HL-60 (cell line): ENCODE measurements at regions not wholly inside any gene's neighbourhood (a gene's known extent, or its start where the extent isn't known, plus 50 kb on each side); places are given as distances from the start of the nearest gene placed in this dataset.

Experiments
- DNase-seq, 2 experiments: peaks; one replicate each; pipeline ENCODE4 v3.0.0-alpha.2; 2010 to 2020; ENCODE audit warnings: low read depth in 1 of 2, low spot score in 1 of 2
- H3K27ac ChIP-seq: fragments of 250-450 bp; sonication (Bioruptor Pico); replicated peaks from 2 replicates; pipeline ENCODE4 v1.5.1; 2020; ENCODE audit warnings: mild to moderate bottlenecking, moderate library complexity
- H3K27me3 ChIP-seq: fragments of 250-450 bp; sonication (Bioruptor Pico); 2 replicates; pipeline ENCODE4 v1.5.1; 2021; ENCODE audit warnings: mild to moderate bottlenecking, moderate library complexity; ENCODE audit not compliant: insufficient read depth, poor library complexity, severe bottlenecking
- H3K4me3 ChIP-seq: replicated peaks from 2 replicates; pipeline ENCODE4 v1.5.1; 2011; ENCODE audit warnings: mild to moderate bottlenecking, control low read depth, low read length; ENCODE audit not compliant: insufficient read depth
- GABPA ChIP-seq: IDR thresholded peaks from 2 replicates; pipeline ENCODE4 v1.6.1; 2012; ENCODE audit warnings: low read depth
- POLR2AphosphoS5 ChIP-seq: IDR thresholded peaks from 2 replicates; pipeline ENCODE4 v1.6.1; 2012; ENCODE audit warnings: low read depth
- SPI1 ChIP-seq: IDR thresholded peaks from 2 replicates; pipeline ENCODE4 v1.6.1; 2012; ENCODE audit warnings: low read depth, mild to moderate bottlenecking, borderline replicate concordance
- TF ChIP-seq, protein P1 (sequence below): IDR thresholded peaks from one replicate; pipeline ENCODE4 v1.5.1; 2011; ENCODE audit warnings: low read length, control low read depth, inconsistent platforms; ENCODE audit not compliant: insufficient read depth
- TF ChIP-seq, protein P2 (sequence below): IDR thresholded peaks from 2 replicates; pipeline ENCODE4 v1.6.1; 2012; ENCODE audit warnings: low read depth; ENCODE audit not compliant: insufficient replicate concordance

DNA sequence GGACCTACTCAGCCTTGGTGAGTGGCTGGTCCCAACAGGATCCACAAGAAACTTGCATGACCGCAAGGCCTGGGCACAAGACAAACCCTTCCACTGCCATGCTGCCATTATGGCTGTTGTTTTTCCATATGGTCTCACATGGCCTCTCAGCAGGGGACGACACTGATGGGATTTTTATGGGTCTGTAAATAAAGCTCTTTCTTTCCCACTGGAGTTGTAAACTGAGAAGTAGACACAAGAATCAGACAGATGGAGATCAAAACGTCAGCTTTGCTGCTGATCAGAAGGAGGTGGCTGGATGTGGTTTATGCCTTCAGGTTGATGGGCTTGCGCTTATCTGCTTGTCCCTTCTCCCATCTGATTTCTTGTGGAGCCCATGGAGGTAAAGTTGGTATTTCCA is 138.1 kb upstream of the KCNJ6 start:
- TF ChIP-seq, protein P1, sequence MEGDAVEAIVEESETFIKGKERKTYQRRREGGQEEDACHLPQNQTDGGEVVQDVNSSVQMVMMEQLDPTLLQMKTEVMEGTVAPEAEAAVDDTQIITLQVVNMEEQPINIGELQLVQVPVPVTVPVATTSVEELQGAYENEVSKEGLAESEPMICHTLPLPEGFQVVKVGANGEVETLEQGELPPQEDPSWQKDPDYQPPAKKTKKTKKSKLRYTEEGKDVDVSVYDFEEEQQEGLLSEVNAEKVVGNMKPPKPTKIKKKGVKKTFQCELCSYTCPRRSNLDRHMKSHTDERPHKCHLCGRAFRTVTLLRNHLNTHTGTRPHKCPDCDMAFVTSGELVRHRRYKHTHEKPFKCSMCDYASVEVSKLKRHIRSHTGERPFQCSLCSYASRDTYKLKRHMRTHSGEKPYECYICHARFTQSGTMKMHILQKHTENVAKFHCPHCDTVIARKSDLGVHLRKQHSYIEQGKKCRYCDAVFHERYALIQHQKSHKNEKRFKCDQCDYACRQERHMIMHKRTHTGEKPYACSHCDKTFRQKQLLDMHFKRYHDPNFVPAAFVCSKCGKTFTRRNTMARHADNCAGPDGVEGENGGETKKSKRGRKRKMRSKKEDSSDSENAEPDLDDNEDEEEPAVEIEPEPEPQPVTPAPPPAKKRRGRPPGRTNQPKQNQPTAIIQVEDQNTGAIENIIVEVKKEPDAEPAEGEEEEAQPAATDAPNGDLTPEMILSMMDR = no peak
- TF ChIP-seq POLR2AphosphoS5 (no peak), SPI1 (no peak), GABPA (no peak)
- TF ChIP-seq, protein P2, sequence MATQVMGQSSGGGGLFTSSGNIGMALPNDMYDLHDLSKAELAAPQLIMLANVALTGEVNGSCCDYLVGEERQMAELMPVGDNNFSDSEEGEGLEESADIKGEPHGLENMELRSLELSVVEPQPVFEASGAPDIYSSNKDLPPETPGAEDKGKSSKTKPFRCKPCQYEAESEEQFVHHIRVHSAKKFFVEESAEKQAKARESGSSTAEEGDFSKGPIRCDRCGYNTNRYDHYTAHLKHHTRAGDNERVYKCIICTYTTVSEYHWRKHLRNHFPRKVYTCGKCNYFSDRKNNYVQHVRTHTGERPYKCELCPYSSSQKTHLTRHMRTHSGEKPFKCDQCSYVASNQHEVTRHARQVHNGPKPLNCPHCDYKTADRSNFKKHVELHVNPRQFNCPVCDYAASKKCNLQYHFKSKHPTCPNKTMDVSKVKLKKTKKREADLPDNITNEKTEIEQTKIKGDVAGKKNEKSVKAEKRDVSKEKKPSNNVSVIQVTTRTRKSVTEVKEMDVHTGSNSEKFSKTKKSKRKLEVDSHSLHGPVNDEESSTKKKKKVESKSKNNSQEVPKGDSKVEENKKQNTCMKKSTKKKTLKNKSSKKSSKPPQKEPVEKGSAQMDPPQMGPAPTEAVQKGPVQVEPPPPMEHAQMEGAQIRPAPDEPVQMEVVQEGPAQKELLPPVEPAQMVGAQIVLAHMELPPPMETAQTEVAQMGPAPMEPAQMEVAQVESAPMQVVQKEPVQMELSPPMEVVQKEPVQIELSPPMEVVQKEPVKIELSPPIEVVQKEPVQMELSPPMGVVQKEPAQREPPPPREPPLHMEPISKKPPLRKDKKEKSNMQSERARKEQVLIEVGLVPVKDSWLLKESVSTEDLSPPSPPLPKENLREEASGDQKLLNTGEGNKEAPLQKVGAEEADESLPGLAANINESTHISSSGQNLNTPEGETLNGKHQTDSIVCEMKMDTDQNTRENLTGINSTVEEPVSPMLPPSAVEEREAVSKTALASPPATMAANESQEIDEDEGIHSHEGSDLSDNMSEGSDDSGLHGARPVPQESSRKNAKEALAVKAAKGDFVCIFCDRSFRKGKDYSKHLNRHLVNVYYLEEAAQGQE = no peak
- Histone ChIP-seq H3K27me3 (no peaks in the 10 kb centered on the region), H3K4me3 (no peak overlapping the region), H3K27ac (no peak overlapping the region)
- no peak for DNase-seq

DNA sequence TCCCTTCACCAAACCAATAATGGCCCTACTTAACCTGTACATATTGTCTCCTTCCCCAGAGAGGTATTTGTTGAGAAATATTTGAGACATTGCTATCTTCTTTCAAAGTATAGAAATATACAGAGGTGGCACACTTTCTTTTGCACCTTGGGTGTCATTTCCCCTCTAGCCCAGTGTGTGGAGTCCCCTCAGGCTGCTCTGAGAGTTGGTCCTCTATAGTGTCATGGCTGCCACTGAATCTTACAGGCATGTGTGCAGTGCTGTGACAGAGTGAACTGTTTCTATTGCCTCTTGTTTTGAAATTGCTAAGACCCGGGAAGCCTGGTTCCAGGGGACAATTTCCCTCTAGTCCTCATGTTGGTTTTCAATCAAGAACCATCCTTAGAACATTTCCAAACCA is 140.2 kb upstream of the KCNJ6 start:
- TF ChIP-seq SPI1 = no peak
- no peak for TF ChIP-seq POLR2AphosphoS5
- TF ChIP-seq, protein P1 = no peak
- TF ChIP-seq GABPA = no peak

DNA sequence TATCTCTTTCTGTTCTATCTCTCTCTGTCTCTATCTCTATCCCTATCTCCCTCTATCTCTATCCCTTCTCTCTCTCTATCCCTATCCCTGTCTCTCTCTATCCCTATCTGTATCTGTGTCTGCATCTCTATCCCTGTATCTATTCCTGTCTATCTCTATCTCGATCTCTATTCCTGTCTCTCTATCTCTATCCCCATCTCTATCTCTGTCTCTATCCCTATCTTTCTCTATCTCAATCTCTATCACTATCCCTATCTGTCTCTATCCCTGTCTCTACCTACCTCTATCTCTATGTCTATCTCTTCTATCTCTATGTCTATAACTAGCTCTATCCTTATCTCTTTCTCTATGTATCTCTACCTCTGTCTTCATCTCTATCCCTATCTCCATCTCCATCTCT is 141.4 kb upstream of the KCNJ6 start:
- no peak for DNase-seq
- Histone ChIP-seq H3K27ac (no peak overlapping the region), H3K4me3 (no peak overlapping the region), H3K27me3 (no peaks in the 10 kb centered on the region)
- TF ChIP-seq, protein P2 = no peak
- TF ChIP-seq, protein P1 = no peak
- TF ChIP-seq SPI1 = no peak
- TF ChIP-seq GABPA = no peak
- no peak for TF ChIP-seq POLR2AphosphoS5

More for the DNA sequence above, 140.2 kb upstream of the KCNJ6 start:
- no peak for DNase-seq
- H3K4me3 ChIP-seq = no peak overlapping the region
- H3K27me3 ChIP-seq = no peaks in the 10 kb centered on the region
- H3K27ac ChIP-seq = no peak overlapping the region

DNA sequence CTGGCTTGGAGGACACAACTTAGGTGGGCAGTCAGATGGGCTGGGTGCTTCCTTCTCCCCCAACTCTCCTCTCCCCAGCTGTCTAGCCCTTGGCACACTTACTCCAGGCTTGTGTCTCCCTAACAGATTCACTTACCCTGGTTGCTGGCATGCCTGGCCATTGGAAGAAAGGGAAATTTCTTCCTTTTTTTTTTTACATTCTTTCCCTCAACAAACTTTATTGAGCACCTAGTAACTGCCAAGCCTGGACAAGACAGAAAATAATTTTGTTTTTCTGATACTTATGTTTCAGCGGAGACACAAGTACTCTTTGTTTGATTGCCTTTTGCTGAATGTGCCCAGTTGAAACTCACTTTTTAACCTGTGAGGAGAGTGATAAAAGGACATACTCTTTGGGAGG is 144.3 kb upstream of the KCNJ6 start:
- no peak for DNase-seq
- Histone ChIP-seq H3K27me3 (no peaks in the 10 kb centered on the region), H3K4me3 (no peak overlapping the region), H3K27ac (no peak overlapping the region)
- TF ChIP-seq, protein P1 = no peak
- TF ChIP-seq POLR2AphosphoS5 = no peak
- no peak for TF ChIP-seq SPI1
- TF ChIP-seq, protein P2 = no peak
- TF ChIP-seq GABPA = no peak
